ENCODE measurements at regions not wholly inside any gene's neighbourhood (a gene's known extent, or its start where the extent isn't known, plus 50 kb on each side); places are given as distances from the start of the nearest gene placed in this dataset.
"Not testable (repeated sequence)": the region's sequence is repeated elsewhere in the genome, so short reads cannot be mapped to it uniquely, and the experiment has no call there.

DNA sequence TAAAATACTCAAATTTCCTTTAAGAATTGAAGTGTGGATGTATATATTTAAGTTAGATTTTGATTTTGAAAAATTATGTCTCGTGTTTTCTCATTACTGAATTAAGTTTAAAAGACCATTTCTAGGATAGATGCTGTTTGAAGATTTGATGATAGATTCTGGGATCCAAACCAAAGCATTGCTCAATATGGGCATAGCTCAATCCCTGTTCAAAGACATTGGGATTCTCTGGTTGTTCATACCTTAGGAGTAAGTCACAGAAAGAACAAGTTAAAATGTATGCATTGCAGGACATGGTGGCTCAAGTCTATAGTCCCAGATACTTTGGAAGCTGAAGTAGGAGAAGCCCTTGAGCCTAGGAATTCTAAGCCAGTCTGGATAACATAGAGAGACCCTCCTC, 622.3 kb downstream of the ADCYAP1 start:
- Histone ChIP-seq H3K36me3 (replicated peaks; ENCODE audit: control insufficient read depth, insufficient read depth, low read length) (no peaks in the 10 kb centered on the region), H3K4me3 (ENCODE audit: insufficient read depth, low read depth, low read length) (no peak overlapping the region), H3K27me3 (ENCODE audit: control insufficient read depth, insufficient read depth, low read length) (no peaks in the 10 kb centered on the region)
- DNase-seq: no peak

DNA sequence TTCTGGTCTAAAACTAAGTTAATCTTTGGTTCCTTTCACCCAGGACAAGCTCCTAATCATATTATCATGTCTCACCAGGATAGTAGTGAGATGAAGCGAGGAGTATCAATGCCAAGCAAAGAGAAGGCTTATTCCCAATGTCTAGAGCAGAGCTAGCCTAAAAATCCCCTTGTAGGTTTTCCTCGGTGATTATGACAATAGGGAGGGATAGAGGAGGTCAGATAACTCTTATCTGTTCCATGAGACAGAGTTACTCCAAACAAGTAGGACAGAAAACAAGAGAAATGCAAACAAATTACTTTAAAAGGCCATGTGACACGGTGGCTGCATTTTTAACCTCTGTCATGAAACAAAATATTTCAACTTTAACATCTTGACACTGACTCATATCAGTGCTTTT, 623.1 kb downstream of the ADCYAP1 start:
- H3K36me3 ChIP-seq (replicated peaks; ENCODE audit: control insufficient read depth, insufficient read depth, low read length): no peaks in the 10 kb centered on the region
- H3K4me3 ChIP-seq (ENCODE audit: insufficient read depth, low read depth, low read length): no peak overlapping the region
- H3K27me3 ChIP-seq (ENCODE audit: control insufficient read depth, insufficient read depth, low read length): no peaks in the 10 kb centered on the region
- no peak for DNase-seq

DNA sequence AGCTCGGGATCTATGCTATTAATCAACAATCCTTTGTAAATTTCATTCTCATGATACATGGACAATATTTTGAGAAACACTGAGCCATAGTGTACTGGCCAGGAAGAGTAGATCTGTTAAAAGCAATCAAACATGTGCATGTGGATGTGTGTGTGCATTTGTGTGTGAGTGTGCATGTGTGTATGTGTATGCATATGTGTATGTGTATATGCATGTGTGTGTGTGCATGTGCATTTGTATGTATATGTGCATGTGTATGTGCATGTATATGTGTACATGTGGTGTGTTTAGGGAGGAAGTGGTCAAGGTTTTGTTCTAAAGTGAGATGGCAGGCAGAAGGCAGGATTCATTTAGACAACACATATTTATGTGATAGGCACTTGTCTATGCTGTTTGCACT, 623.8 kb downstream of the ADCYAP1 start:
- no peak for DNase-seq
- no peaks in the 10 kb centered on the region for H3K27me3 ChIP-seq (ENCODE audit: control insufficient read depth, insufficient read depth, low read length)
- H3K4me3 ChIP-seq (ENCODE audit: insufficient read depth, low read depth, low read length): no peak overlapping the region
- H3K36me3 ChIP-seq (replicated peaks; ENCODE audit: control insufficient read depth, insufficient read depth, low read length): no peaks in the 10 kb centered on the region

DNA sequence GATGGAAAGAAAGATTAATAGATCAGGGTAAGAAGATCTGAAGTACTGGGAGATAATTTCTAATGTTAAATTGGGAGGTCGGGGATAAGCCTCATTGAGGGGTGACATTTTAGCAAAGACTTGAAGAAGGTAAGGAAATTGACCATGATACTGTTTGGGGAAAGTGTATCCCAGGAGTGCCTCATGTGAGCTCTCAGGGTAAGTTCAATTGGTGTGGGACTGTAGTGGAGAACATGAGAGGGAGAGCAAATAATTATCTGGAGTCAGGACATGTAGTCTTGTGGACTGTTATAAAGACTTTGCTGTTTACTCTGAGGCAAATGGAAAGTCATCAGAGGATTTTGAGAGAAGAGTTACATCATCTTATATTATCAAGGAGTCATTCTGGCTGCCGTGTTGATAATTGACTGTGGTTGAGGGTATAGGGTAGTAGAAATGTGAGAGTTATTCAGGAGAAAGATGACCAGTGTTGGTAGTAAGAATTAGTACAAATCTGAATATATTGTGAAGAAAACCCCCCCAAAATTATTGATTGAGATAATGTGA, 624.4 kb downstream of the ADCYAP1 start:
- no peak for DNase-seq
- H3K4me3 ChIP-seq (ENCODE audit: insufficient read depth, low read depth, low read length): no peak overlapping the region
- H3K36me3 ChIP-seq (replicated peaks; ENCODE audit: control insufficient read depth, insufficient read depth, low read length): no peaks in the 10 kb centered on the region
- no peaks in the 10 kb centered on the region for H3K27me3 ChIP-seq (ENCODE audit: control insufficient read depth, insufficient read depth, low read length)

DNA sequence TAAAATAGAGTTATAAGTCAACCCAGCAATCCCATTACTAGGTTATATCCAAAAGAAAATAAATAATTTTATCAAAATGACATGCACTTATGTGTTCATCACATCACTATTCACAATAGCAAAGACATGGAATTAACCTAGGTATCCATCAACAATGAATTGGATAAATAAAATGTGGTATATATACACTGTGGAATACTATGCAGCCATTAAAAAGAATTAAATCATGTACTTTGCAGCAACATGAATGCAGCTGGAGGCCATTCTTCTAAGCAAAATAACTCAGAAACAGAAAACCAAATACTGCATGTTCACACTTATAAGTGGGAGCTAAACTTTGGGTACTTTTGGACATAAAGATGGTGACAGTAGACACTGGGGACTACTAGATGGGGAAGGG, 626.0 kb downstream of the ADCYAP1 start:
- Histone ChIP-seq H3K27me3 (ENCODE audit: control insufficient read depth, insufficient read depth, low read length) (no peaks in the 10 kb centered on the region), H3K4me3 (ENCODE audit: insufficient read depth, low read depth, low read length) (no peak overlapping the region), H3K36me3 (replicated peaks; ENCODE audit: control insufficient read depth, insufficient read depth, low read length) (no peaks in the 10 kb centered on the region)
- no peak for DNase-seq

DNA sequence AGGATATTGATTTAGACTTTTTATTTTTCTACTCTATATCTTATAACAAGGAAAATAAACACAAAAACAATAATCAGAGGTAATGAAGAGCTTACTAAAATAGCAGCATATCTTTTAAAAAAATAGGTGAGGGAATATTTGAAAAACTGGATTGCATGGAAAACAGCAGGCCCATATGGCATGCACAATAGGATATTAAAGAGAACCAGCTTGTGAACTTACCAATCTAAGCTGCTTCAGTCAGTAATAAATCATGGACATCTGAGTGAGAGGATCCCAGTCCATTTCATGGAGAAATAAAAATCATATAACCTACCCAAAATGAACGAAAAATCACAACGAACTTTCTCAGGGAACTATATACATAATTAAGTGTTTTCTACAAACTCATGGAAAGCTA, 634.6 kb downstream of the ADCYAP1 start:
- H3K27me3 ChIP-seq (ENCODE audit: control insufficient read depth, insufficient read depth, low read length): no peaks in the 10 kb centered on the region
- no peak for DNase-seq
- no peaks in the 10 kb centered on the region for H3K36me3 ChIP-seq (replicated peaks; ENCODE audit: control insufficient read depth, insufficient read depth, low read length)
- no peak overlapping the region for H3K4me3 ChIP-seq (ENCODE audit: insufficient read depth, low read depth, low read length)

DNA sequence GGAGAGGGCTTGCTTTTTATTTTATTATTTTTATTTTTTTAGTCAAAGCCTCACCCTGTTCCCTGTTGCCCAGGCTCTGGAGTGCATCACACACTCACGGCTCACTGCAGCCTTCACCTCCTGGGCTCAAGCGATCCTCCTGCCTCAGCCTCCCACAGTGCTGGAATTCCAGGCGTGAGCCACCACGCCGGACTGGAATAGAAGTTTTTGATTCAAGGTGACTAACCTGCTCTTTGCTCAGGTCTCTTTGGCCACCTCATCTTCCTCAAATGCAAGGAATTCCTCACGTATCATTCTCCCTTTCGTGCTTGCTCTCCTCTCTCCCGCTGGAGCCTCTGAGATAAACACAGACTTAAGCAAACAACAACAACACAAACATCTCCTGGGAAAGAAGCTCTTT, 636.8 kb downstream of the ADCYAP1 start:
- H3K4me3 ChIP-seq (ENCODE audit: insufficient read depth, low read depth, low read length): no peak overlapping the region
- no peak for DNase-seq
- H3K27me3 ChIP-seq (ENCODE audit: control insufficient read depth, insufficient read depth, low read length): no peaks in the 10 kb centered on the region
- H3K36me3 ChIP-seq (replicated peaks; ENCODE audit: control insufficient read depth, insufficient read depth, low read length): no peaks in the 10 kb centered on the region

DNA sequence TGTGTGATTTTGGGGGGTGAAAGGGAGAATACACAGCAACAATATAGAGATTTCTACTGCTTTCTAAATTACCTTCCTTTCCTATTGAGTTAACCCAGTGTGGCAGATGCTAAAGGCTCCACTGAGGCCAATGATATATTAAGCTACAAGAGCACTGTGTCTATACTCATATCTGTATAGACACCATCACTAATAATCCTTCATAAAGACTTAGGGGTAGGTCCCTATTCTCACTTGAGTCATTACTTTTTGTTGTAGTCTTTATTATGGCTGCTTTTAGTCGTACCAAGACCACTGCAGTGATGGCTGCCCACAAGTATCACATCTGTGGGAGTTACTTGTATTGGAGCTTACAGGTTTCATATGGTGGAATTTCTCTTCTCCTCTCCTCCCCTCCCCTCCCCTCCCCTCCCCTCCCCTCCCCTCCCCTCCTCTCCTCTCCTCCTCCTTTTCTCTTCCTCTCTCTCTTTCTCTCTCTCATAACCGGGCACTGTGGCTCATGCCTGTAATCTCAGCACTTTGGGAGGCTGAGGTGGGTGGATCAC, 637.6 kb downstream of the ADCYAP1 start:
- no peaks in the 10 kb centered on the region for H3K36me3 ChIP-seq (replicated peaks; ENCODE audit: control insufficient read depth, insufficient read depth, low read length)
- H3K27me3 ChIP-seq (ENCODE audit: control insufficient read depth, insufficient read depth, low read length): no peaks in the 10 kb centered on the region
- no peak overlapping the region for H3K4me3 ChIP-seq (ENCODE audit: insufficient read depth, low read depth, low read length)
- DNase-seq: no peak

DNA sequence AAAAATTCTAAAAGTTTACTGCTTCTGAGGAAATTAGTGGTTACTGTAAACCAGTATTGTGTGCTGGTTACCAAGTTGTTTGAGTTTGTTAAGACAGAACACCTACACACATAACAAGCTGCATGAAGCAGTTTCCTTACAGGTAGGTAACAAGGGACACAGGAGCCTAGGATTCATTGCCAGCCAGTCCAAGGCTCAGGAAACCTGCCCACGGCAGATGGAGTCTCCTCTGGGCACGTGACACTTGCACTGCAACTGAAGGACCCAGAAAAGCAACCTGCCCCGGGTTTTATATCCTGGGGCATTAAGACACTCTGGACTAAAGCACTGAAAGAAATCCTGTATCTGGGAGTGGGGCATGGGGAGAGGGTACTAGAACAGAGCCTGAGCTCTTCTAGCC, 639.3 kb downstream of the ADCYAP1 start:
- no peak for DNase-seq
- no peaks in the 10 kb centered on the region for H3K27me3 ChIP-seq (ENCODE audit: control insufficient read depth, insufficient read depth, low read length)
- no peak overlapping the region for H3K4me3 ChIP-seq (ENCODE audit: insufficient read depth, low read depth, low read length)
- no peaks in the 10 kb centered on the region for H3K36me3 ChIP-seq (replicated peaks; ENCODE audit: control insufficient read depth, insufficient read depth, low read length)

DNA sequence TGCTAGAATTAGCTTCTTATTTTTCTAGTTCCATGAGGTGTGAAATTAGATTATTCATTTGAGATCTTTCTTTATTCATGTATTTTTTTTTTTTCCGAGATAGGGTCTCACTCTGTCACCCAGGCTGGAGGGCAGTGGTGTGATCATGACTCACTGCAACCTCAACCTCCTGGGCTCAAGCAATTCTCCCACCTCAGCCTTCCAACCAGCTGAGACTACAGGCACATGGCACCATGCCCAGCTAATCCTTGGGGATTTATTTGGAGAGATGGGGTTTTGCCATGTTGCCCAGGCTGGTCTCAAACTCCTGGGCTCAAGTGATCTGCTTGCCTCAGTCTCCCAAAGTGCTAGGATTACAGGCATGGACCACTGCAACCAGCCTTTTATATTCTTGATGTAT, 653.0 kb downstream of the ADCYAP1 start:
- DNase-seq; H3K4me3 ChIP-seq (ENCODE audit: insufficient read depth, low read depth, low read length); H3K36me3 ChIP-seq (replicated peaks; ENCODE audit: control insufficient read depth, insufficient read depth, low read length); H3K27me3 ChIP-seq (ENCODE audit: control insufficient read depth, insufficient read depth, low read length): not testable (repeated sequence)

DNA sequence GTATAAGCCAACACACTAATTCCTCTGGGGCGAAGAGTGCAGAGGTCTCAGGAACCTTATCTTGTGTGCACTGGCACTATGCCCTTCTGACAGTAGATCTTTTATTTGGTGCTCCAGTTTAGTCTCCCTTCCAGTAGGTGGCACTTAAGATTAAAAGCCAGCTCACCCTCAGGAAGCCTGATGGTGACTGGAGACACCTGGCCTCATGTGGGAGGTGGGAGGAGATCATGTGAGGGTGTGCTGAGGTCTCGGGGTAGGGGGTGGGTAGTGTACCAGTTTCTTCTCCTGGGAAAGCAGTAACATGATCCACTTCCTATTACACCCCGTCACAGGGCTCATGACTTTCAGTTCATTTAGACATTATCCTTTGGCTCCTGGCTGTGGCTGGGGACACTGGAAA, 654.9 kb downstream of the ADCYAP1 start:
- H3K36me3 ChIP-seq (replicated peaks; ENCODE audit: control insufficient read depth, insufficient read depth, low read length): no peaks in the 10 kb centered on the region
- H3K4me3 ChIP-seq (ENCODE audit: insufficient read depth, low read depth, low read length): no peak overlapping the region
- H3K27me3 ChIP-seq (ENCODE audit: control insufficient read depth, insufficient read depth, low read length): no peaks in the 10 kb centered on the region
- no peak for DNase-seq

DNA sequence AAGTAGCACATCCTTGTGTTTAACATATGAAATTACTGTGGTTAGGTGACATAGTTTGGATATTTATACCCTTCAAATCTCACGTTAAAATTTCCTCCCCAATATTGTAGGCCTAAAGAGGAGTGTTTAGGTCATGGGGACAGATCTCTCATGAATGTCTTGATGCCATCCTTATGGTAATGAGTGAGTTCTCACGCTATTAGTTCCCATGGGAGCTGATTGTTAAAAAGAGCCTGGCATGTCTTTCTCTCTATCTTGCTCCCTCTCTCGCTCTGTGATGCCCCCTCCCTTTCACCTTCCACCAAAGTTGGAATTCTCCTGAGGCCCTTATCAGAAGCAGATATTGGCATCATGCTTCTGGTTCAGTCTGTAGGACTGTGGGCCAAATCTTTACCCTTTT, 660.1 kb downstream of the ADCYAP1 start:
- no peak overlapping the region for H3K4me3 ChIP-seq (ENCODE audit: insufficient read depth, low read depth, low read length)
- H3K27me3 ChIP-seq (ENCODE audit: control insufficient read depth, insufficient read depth, low read length): no peaks in the 10 kb centered on the region
- DNase-seq: no peak
- H3K36me3 ChIP-seq (replicated peaks; ENCODE audit: control insufficient read depth, insufficient read depth, low read length): no peaks in the 10 kb centered on the region

DNA sequence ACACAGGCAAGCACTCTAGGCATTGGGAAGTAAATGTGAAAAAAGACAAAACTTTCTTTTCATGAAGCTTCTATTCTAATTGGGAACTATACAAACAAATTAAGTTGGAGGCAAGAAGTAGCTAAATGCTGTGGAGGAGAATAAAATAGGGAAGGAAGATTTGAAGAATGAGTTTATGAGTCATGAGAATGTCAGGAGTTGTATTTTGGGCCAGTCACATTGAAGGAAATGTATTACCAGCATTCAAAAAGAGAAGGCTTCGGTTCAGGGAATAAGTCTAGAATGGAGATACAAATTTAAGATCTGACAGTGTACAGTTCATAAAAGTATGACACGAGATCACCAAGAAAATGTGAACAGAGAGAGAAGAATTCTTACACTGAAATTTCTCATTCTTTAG, 666.5 kb downstream of the ADCYAP1 start:
- H3K36me3 ChIP-seq (replicated peaks; ENCODE audit: control insufficient read depth, insufficient read depth, low read length): no peaks in the 10 kb centered on the region
- H3K4me3 ChIP-seq (ENCODE audit: insufficient read depth, low read depth, low read length): no peak overlapping the region
- no peaks in the 10 kb centered on the region for H3K27me3 ChIP-seq (ENCODE audit: control insufficient read depth, insufficient read depth, low read length)
- DNase-seq: no peak

DNA sequence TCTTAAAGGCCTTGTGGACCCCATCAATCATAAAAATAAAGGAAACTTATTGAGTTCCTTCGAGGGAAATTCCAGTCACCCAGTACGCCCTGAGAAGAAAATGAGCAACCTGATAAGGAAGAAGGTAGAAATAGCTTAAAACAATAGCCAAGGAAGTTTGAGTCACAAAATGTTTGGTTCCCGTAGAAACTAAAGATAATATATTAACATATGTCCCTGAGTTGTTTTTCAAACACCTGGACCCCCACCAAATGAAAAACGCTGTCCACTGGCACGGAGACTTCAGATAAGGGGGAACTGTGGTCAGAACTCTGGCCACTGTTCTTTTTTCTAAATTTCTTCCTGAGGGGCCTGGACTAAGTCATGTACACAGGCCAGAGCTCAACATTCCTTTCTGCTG, 669.1 kb downstream of the ADCYAP1 start:
- H3K27me3 ChIP-seq (ENCODE audit: control insufficient read depth, insufficient read depth, low read length): no peaks in the 10 kb centered on the region
- DNase-seq: no peak
- no peak overlapping the region for H3K4me3 ChIP-seq (ENCODE audit: insufficient read depth, low read depth, low read length)
- no peaks in the 10 kb centered on the region for H3K36me3 ChIP-seq (replicated peaks; ENCODE audit: control insufficient read depth, insufficient read depth, low read length)

DNA sequence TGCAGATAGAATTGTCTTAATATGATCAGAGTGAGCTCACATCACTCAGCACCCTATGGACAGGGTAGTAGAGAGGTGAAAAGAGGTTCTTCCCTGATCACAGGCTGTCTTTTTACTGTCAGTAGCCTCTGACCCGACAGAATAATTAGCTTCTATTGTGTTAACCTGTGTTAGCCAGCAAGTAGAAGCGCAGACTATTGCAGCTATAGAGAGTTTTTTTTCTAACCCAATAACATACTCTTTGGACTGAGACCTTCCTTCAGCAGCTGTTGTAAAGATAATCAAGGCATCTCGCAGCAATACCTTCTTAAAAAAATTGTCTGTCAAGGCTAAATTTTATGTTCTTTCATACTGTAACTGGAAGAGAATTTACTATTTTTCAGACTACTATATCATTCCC, 670.4 kb downstream of the ADCYAP1 start:
- H3K36me3 ChIP-seq (replicated peaks; ENCODE audit: control insufficient read depth, insufficient read depth, low read length): no peaks in the 10 kb centered on the region
- no peak for DNase-seq
- no peaks in the 10 kb centered on the region for H3K27me3 ChIP-seq (ENCODE audit: control insufficient read depth, insufficient read depth, low read length)
- H3K4me3 ChIP-seq (ENCODE audit: insufficient read depth, low read depth, low read length): no peak overlapping the region

DNA sequence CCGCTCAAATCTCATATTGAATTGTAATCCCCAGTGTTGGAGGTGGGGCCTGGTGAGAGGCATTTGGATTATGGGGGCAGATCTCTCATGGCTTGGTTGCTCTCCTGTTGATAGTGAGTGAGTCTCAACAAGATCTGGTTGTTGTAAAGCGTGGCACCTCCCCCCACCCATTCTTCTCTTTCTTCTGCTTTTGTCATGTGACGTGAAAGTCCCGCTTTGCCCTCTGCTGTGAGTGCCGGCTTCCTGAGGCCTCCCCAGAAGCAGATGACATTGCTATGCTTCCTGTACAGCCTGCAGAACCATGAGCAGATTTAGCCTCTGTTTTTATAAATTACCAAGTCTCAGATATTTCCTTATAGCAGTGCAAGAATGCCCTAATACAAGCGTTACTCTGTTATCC, 673.8 kb downstream of the ADCYAP1 start:
- H3K4me3 ChIP-seq (ENCODE audit: insufficient read depth, low read depth, low read length): no peak overlapping the region
- no peaks in the 10 kb centered on the region for H3K36me3 ChIP-seq (replicated peaks; ENCODE audit: control insufficient read depth, insufficient read depth, low read length)
- DNase-seq: no peak
- no peaks in the 10 kb centered on the region for H3K27me3 ChIP-seq (ENCODE audit: control insufficient read depth, insufficient read depth, low read length)

Data from H7 (cell line).